ENCODE measurements at regions not wholly inside any gene's neighbourhood (a gene's known extent, or its start where the extent isn't known, plus 50 kb on each side); places are given as distances from the start of the nearest gene placed in this dataset.

DNA sequence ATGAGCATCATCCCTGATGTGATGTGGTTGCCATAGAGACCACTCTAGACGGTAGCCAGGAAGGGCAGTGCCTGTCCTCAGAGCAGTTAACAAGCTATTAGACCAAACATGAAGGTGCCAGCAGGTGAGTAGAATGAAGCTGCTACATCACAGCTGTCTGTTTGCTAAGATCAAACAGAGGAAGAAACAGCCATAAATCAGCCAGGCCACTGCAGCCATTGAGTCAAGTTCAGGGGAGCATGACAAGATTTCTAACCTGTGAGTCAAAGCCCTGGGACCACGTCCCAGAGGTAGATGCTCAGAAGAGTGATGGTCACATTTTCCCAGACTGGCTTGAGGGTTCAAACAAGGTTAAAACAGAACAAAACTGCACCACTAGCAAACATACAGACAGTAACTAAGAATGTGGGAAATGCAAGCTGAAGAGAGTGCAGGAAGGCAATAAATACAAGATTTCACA, 450.6 kb upstream of the DAB1 start:
- TF ChIP-seq, protein P1, sequence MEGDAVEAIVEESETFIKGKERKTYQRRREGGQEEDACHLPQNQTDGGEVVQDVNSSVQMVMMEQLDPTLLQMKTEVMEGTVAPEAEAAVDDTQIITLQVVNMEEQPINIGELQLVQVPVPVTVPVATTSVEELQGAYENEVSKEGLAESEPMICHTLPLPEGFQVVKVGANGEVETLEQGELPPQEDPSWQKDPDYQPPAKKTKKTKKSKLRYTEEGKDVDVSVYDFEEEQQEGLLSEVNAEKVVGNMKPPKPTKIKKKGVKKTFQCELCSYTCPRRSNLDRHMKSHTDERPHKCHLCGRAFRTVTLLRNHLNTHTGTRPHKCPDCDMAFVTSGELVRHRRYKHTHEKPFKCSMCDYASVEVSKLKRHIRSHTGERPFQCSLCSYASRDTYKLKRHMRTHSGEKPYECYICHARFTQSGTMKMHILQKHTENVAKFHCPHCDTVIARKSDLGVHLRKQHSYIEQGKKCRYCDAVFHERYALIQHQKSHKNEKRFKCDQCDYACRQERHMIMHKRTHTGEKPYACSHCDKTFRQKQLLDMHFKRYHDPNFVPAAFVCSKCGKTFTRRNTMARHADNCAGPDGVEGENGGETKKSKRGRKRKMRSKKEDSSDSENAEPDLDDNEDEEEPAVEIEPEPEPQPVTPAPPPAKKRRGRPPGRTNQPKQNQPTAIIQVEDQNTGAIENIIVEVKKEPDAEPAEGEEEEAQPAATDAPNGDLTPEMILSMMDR (IDR thresholded peaks at IDR 0.05; ENCODE audit: borderline replicate concordance, extremely low read depth, low read length, poor library complexity, severe bottlenecking), result no peak
- TF ChIP-seq EZH2 (IDR thresholded peaks at IDR 0.05; ENCODE audit: borderline replicate concordance, low read depth, low read length, severe bottlenecking), result no peak

Data from DND-41 (cell line).